H1 (cell line): ENCODE measurements at regions not wholly inside any gene's neighbourhood (a gene's known extent, or its start where the extent isn't known, plus 50 kb on each side); places are given as distances from the start of the nearest gene placed in this dataset.

Experiments used
- CTCF ChIA-PET: fragments of 300-600 bp; sonication (Branson Sonifier 250); formaldehyde crosslinking; loops from one replicate; lab custom pipeline; 2021; ENCODE audit not compliant: partially characterized antibody; lab: Charles Lee
- POLR2A ChIA-PET: fragments of 300-600 bp; sonication (Branson Sonifier 250); formaldehyde crosslinking; loops from one replicate; lab custom pipeline; 2021; ENCODE audit warnings: inconsistent platforms; ENCODE audit not compliant: partially characterized antibody; lab: Charles Lee
- DNase-seq, 2 experiments: peaks; one replicate each; pipeline versions ENCODE4 v3.0.0 to v3.0.0-alpha.2; 2010 to 2022; ENCODE audit warnings: low spot score in 2 of 2, low read depth in 1 of 2, mixed read lengths in 1 of 2
- FAIRE-seq: peaks from 2 replicates; lab custom pipeline; 2011; peaks lifted over from hg19 to GRCh38; lab: Jason Lieb, UNC
- H2AFZ ChIP-seq: 2 replicates; pipeline ENCODE4 v1.8.1; 2012; ENCODE audit warnings: low read length, inconsistent platforms
- H2AK5ac ChIP-seq: 2 replicates; pipeline ENCODE4 v1.6.1; 2013; ENCODE audit warnings: low read depth, low read length
- H2BK120ac ChIP-seq: replicated peaks from 2 replicates; pipeline ENCODE3; 2013; ENCODE audit warnings: low read depth, low read length, inconsistent platforms
- H2BK12ac ChIP-seq: 2 replicates; pipeline ENCODE4 v1.6.1; 2013; ENCODE audit warnings: low read depth, low read length
- H2BK15ac ChIP-seq: 2 replicates; pipeline ENCODE4 v1.6.1; 2013; ENCODE audit warnings: low read length
- H2BK20ac ChIP-seq: 2 replicates; pipeline ENCODE4 v1.6.1; 2013; ENCODE audit warnings: low read length
- H2BK5ac ChIP-seq: 2 replicates; pipeline ENCODE4 v1.6.1; 2013; ENCODE audit warnings: low read depth, low read length
- H3K14ac ChIP-seq: 2 replicates; pipeline ENCODE4 v1.6.1; 2013; ENCODE audit warnings: inconsistent platforms; ENCODE audit not compliant: insufficient read length
- H3K18ac ChIP-seq: 2 replicates; pipeline ENCODE4 v1.6.1; 2013; ENCODE audit warnings: low read length; ENCODE audit errors: extremely low read depth
- H3K23ac ChIP-seq: 2 replicates; pipeline ENCODE4 v1.6.1; 2013; ENCODE audit warnings: inconsistent platforms; ENCODE audit not compliant: insufficient read length
- H3K23me2 ChIP-seq: 2 replicates; pipeline ENCODE4 v1.6.1; 2013; ENCODE audit warnings: low read depth, low read length
- H3K27ac ChIP-seq: 2 replicates; pipeline ENCODE4 v1.6.1; 2011; ENCODE audit warnings: low read depth, low read length, inconsistent platforms
- H3K27me3 ChIP-seq, 4 experiments: replicated peaks in 1 of 4; 1 replicate in 1 of 4; 2 replicates in 3 of 4; pipeline versions ENCODE4 v1.6.1 to v1.8.1; 2011 to 2013; ENCODE audit warnings: low read length in 3 of 4, mild to moderate bottlenecking in 3 of 4, inconsistent platforms in 2 of 4, mixed read lengths in 2 of 4, moderate library complexity in 1 of 4; ENCODE audit not compliant: control insufficient read depth in 3 of 4, insufficient read depth in 3 of 4; ENCODE audit errors: extremely low read depth in 1 of 4
- H3K36me3 ChIP-seq, 4 experiments: 2 replicates each; pipeline versions ENCODE4 v1.6.1 to v1.8.1; 2011 to 2013; ENCODE audit warnings: mild to moderate bottlenecking in 4 of 4, low read length in 3 of 4, moderate library complexity in 2 of 4, control low read depth in 1 of 4, inconsistent platforms in 1 of 4; ENCODE audit not compliant: insufficient read depth in 4 of 4, control insufficient read depth in 2 of 4
- H3K4ac ChIP-seq: replicated peaks from 2 replicates; pipeline ENCODE3; 2013; ENCODE audit warnings: low read length, low read depth, mixed read lengths, inconsistent platforms; ENCODE audit not compliant: insufficient read length
- H3K4me1 ChIP-seq, 4 experiments: replicated peaks in 1 of 4; 1 replicate in 1 of 4; 2 replicates in 3 of 4; pipeline versions ENCODE4 v1.6.1 to v1.8.1; 2011 to 2013; ENCODE audit warnings: low read length in 3 of 4, inconsistent platforms in 2 of 4, mixed read lengths in 1 of 4; ENCODE audit not compliant: insufficient read depth in 4 of 4, control insufficient read depth in 3 of 4
- H3K4me2 ChIP-seq, 2 experiments: 2 replicates each; pipeline versions ENCODE4 v1.6.1 to v1.8.1; 2011 to 2013; ENCODE audit warnings: low read depth in 2 of 2, low read length in 2 of 2, control low read depth in 1 of 2, inconsistent platforms in 1 of 2, mild to moderate bottlenecking in 1 of 2; ENCODE audit not compliant: insufficient read depth in 1 of 2
- H3K4me3 ChIP-seq, 4 experiments: fragments of 200-600, 300-600 bp in 1 of 4; sonication (generic), shearing (Covaris generic), sonication (Bioruptor Twin) in 1 of 4; 2 replicates each; pipeline versions ENCODE4 v1.5.1 to v1.8.1; 2011 to 2016; ENCODE audit warnings: low read length in 4 of 4, low read depth in 3 of 4, control low read depth in 2 of 4, inconsistent platforms in 2 of 4, mild to moderate bottlenecking in 2 of 4, mixed read lengths in 1 of 4, moderate library complexity in 1 of 4; ENCODE audit not compliant: insufficient read depth in 2 of 4; ENCODE audit errors: extremely low read depth in 1 of 4
- H3K56ac ChIP-seq: replicated peaks from 2 replicates; pipeline ENCODE3; 2013; ENCODE audit warnings: low read depth, mild to moderate bottlenecking, mixed read lengths, low read length, inconsistent platforms; ENCODE audit not compliant: insufficient read length
- H3K79me1 ChIP-seq: 2 replicates; pipeline ENCODE4 v1.6.1; 2013; ENCODE audit warnings: low read depth, low read length, control low read depth
- H3K79me2 ChIP-seq, 2 experiments: 2 replicates each; pipeline versions ENCODE4 v1.6.1 to v1.8.1; 2012 to 2013; ENCODE audit warnings: low read length in 2 of 2, mild to moderate bottlenecking in 2 of 2, inconsistent platforms in 1 of 2; ENCODE audit not compliant: insufficient read depth in 2 of 2, control insufficient read depth in 1 of 2
- H3K9ac ChIP-seq, 4 experiments: replicated peaks in 1 of 4; 1 replicate in 1 of 4; 2 replicates in 3 of 4; pipeline versions ENCODE4 v1.6.1 to v1.8.1; 2011 to 2013; ENCODE audit warnings: low read depth in 3 of 4, low read length in 3 of 4, control low read depth in 2 of 4, mild to moderate bottlenecking in 2 of 4, moderate library complexity in 2 of 4, inconsistent platforms in 1 of 4; ENCODE audit errors: extremely low read depth in 1 of 4
- H3K9me3 ChIP-seq, 2 experiments: 2 replicates each; pipeline versions ENCODE4 v1.6.1 to v1.8.1; 2012 to 2013; ENCODE audit warnings: mild to moderate bottlenecking in 2 of 2, moderate library complexity in 2 of 2, control low read depth in 1 of 2, inconsistent platforms in 1 of 2, low read depth in 1 of 2, low read length in 1 of 2, mixed read lengths in 1 of 2; ENCODE audit not compliant: insufficient read depth in 2 of 2
- H4K20me1 ChIP-seq, 2 experiments: replicated peaks in 1 of 2; 2 replicates each; pipeline versions ENCODE3 to v1.8.1; 2011 to 2013; ENCODE audit warnings: inconsistent platforms in 2 of 2, low read length in 2 of 2, mild to moderate bottlenecking in 1 of 2; ENCODE audit not compliant: insufficient read depth in 2 of 2, control insufficient read depth in 1 of 2
- H4K5ac ChIP-seq: 2 replicates; pipeline ENCODE4 v1.6.1; 2013; ENCODE audit warnings: low read length, low read depth, mixed read lengths, inconsistent platforms; ENCODE audit not compliant: insufficient read length
- H4K8ac ChIP-seq: 2 replicates; pipeline ENCODE4 v1.8.0; 2013; ENCODE audit warnings: mild to moderate bottlenecking, moderate library complexity, low read length, inconsistent platforms; ENCODE audit not compliant: insufficient read depth; ENCODE audit errors: extremely low read depth
- H4K91ac ChIP-seq: replicated peaks from 2 replicates; pipeline ENCODE3; 2013; ENCODE audit warnings: low read length, mixed read lengths, inconsistent platforms; ENCODE audit not compliant: insufficient read length
- HDAC6 ChIP-seq: IDR thresholded peaks from one replicate; pipeline ENCODE4 v1.7.1; 2012; ENCODE audit warnings: low read depth, mild to moderate bottlenecking, inconsistent platforms, low read length, moderate library complexity
- PHF8 ChIP-seq: fragments of 200-600 bp; sonication (generic); conservative IDR thresholded peaks from 2 replicates; pipeline ENCODE4 v1.7.1; 2012; ENCODE audit warnings: low read depth, mild to moderate bottlenecking, inconsistent platforms, low read length, moderate library complexity
- RFX5 ChIP-seq: IDR thresholded peaks from 2 replicates; pipeline ENCODE4 v1.6.1; 2011; ENCODE audit warnings: low read depth, low read length, improper control_type of control experiment, borderline replicate concordance
- RXRA ChIP-seq: IDR thresholded peaks from 2 replicates; pipeline ENCODE4 v1.6.1; 2011; ENCODE audit warnings: low read depth, mild to moderate bottlenecking, low read length, moderate library complexity; ENCODE audit not compliant: insufficient read depth
- SP4 ChIP-seq: IDR thresholded peaks from 2 replicates; pipeline ENCODE4 v1.6.1; 2012; ENCODE audit warnings: low read length, inconsistent platforms
- SUZ12 ChIP-seq: fragments of 200-600 bp; sonication (generic); IDR thresholded peaks from 2 replicates; pipeline ENCODE4 v1.6.1; 2012; ENCODE audit warnings: mild to moderate bottlenecking, inconsistent platforms, low read length, moderate library complexity, mixed read lengths
- YY1 ChIP-seq: IDR thresholded peaks from 2 replicates; pipeline ENCODE4 v1.6.1; 2011; ENCODE audit warnings: low read depth, mild to moderate bottlenecking, low read length
- WGBS, 2 experiments: shearing (Covaris generic) in 1 of 2; methylation state at CpG; one replicate each; pipeline versions ENCODE4 v1.1.6 to v1.1.7; 2013 to 2015; ENCODE audit warnings: low lambda C conversion rate in 2 of 2, mixed read lengths in 2 of 2, inconsistent platforms in 1 of 2, low coverage in 1 of 2, missing lambda C conversion rate in 1 of 2; ENCODE audit not compliant: insufficient replicate concordance in 2 of 2, insufficient coverage in 1 of 2, insufficient read length in 1 of 2; ENCODE audit errors: extremely low coverage in 1 of 2, missing lambda C conversion rate in 1 of 2; 5-methylcytosine and 5-hydroxymethylcytosine counted together
- TF ChIP-seq, protein P1 (sequence below): IDR thresholded peaks from 2 replicates; pipeline ENCODE4 v1.6.1; 2012; ENCODE audit warnings: low read length, inconsistent platforms

DNA sequence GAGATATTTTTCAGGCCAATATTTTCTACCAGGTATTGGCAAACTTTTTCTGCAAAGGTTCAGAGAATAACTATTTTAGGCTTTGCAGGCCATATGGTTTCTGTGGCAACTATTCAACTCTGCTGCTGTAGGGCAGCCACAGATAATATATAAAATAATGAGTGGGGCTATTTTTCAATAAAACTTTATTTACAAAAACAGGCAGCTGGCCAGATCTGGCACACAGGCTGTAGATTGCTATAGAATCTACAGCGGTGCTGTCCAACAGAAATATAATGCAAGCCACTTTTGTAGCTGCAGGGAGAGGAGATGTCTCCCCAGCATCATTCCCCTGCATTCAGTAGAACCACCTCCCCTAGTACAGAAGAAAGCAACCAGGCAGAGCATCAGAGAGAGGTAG lies 97.6 kb upstream of the BCOR start:
- no peak overlapping the region for H4K5ac ChIP-seq
- no peak for DNase-seq
- H3K23me2 ChIP-seq = no peaks in the 10 kb centered on the region
- no peak overlapping the region for H3K14ac ChIP-seq
- no peak overlapping the region for H3K9ac ChIP-seq
- no peak for TF ChIP-seq RFX5
- TF ChIP-seq HDAC6 = no peak
- TF ChIP-seq RXRA = no peak
- no peak for TF ChIP-seq PHF8
- no peak for TF ChIP-seq SP4
- no peak for TF ChIP-seq YY1
- TF ChIP-seq SUZ12 = no peak
- TF ChIP-seq, protein P1, sequence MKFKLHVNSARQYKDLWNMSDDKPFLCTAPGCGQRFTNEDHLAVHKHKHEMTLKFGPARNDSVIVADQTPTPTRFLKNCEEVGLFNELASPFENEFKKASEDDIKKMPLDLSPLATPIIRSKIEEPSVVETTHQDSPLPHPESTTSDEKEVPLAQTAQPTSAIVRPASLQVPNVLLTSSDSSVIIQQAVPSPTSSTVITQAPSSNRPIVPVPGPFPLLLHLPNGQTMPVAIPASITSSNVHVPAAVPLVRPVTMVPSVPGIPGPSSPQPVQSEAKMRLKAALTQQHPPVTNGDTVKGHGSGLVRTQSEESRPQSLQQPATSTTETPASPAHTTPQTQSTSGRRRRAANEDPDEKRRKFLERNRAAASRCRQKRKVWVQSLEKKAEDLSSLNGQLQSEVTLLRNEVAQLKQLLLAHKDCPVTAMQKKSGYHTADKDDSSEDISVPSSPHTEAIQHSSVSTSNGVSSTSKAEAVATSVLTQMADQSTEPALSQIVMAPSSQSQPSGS = no peak
- H2BK12ac ChIP-seq = no peak overlapping the region
- H2AFZ ChIP-seq = no peak overlapping the region
- H3K36me3 ChIP-seq = no peaks in the 10 kb centered on the region
- H2BK20ac ChIP-seq = no peak overlapping the region
- CTCF ChIA-PET = no interaction called here
- H3K4me3 ChIP-seq = no peak overlapping the region
- no peaks in the 10 kb centered on the region for H4K20me1 ChIP-seq
- H4K8ac ChIP-seq = no peak overlapping the region
- no peak overlapping the region for H4K91ac ChIP-seq
- H2BK120ac ChIP-seq = no peak overlapping the region
- H2BK5ac ChIP-seq = no peak overlapping the region
- no peak overlapping the region for H3K4me2 ChIP-seq
- no peaks in the 10 kb centered on the region for H3K27me3 ChIP-seq
- H3K18ac ChIP-seq = no peak overlapping the region
- H3K4me1 ChIP-seq = no peaks in the 10 kb centered on the region
- no peaks in the 10 kb centered on the region for H3K79me1 ChIP-seq
- H3K27ac ChIP-seq = no peak overlapping the region
- POLR2A ChIA-PET = no interaction called here
- H3K79me2 ChIP-seq = no peaks in the 10 kb centered on the region
- no peak overlapping the region for H2AK5ac ChIP-seq
- no peak overlapping the region for H3K4ac ChIP-seq
- no peak overlapping the region for H3K23ac ChIP-seq
- no peak overlapping the region for H3K56ac ChIP-seq
- no peak for FAIRE-seq
- WGBS, 2 experiments = 100% methylated on average over 1 of the region's 1 CpG; no CpG with 5 or more reads in 1 of the 2 experiments
- H3K9me3 ChIP-seq = no peaks in the 10 kb centered on the region
- no peak overlapping the region for H2BK15ac ChIP-seq
